Fibroblast of villous mesenchyme (primary cell): ENCODE measurements at regions not wholly inside any gene's neighbourhood (a gene's known extent, or its start where the extent isn't known, plus 50 kb on each side); places are given as distances from the start of the nearest gene placed in this dataset.

Experiments used
- DNase-seq: peaks from one replicate; pipeline ENCODE4 v3.0.0-alpha.2; 2010; ENCODE audit warnings: low read depth
- H3K4me3 ChIP-seq: 2 replicates; pipeline ENCODE4 v1.5.1; 2011; ENCODE audit warnings: low read depth, mild to moderate bottlenecking, low read length
- CTCF ChIP-seq: IDR thresholded peaks from 2 replicates; pipeline ENCODE4 v1.5.1; 2012; ENCODE audit warnings: low read depth, mild to moderate bottlenecking, low read length; ENCODE audit not compliant: insufficient read depth

- H3K4me3 ChIP-seq, result no peak overlapping the region
- no peak for TF ChIP-seq CTCF
- no peak for DNase-seq
These were observed 1079.0 kb upstream of the TENM4 start for GRCh38 chr11:80519596-80520506.

GRCh38 chr11:80517701-80518100 lies 1076.9 kb upstream of the TENM4 start:
- no peak overlapping the region for H3K4me3 ChIP-seq
- TF ChIP-seq CTCF, result no peak
- no peak for DNase-seq

- no peak for DNase-seq
- H3K4me3 ChIP-seq, result no peak overlapping the region
- TF ChIP-seq CTCF, result no peak
These were observed 1074.3 kb upstream of the TENM4 start for GRCh38 chr11:80515097-80515496.

GRCh38 chr11:80512491-80512890 lies 1071.7 kb upstream of the TENM4 start:
- no peak overlapping the region for H3K4me3 ChIP-seq
- no peak for DNase-seq
- TF ChIP-seq CTCF, result no peak

- no peak for TF ChIP-seq CTCF
- DNase-seq, result no peak
- no peak overlapping the region for H3K4me3 ChIP-seq
These were observed 1064.9 kb upstream of the TENM4 start for GRCh38 chr11:80505771-80506170.

GRCh38 chr11:80503990-80504389 lies 1063.2 kb upstream of the TENM4 start:
- no peak for TF ChIP-seq CTCF
- H3K4me3 ChIP-seq, result no peak overlapping the region
- DNase-seq, result no peak

- no peak for TF ChIP-seq CTCF
- DNase-seq, result no peak
These were observed 1061.7 kb upstream of the TENM4 start for GRCh38 chr11:80502511-80502910.

More at GRCh38 chr11:80502511-80502910, 1061.7 kb upstream of the TENM4 start:
- no peak overlapping the region for H3K4me3 ChIP-seq
